G401.6 (cell line): ENCODE measurements at regions not wholly inside any gene's neighbourhood (a gene's known extent, or its start where the extent isn't known, plus 50 kb on each side); places are given as distances from the start of the nearest gene placed in this dataset.

Experiments used
- FAIRE-seq: peaks from 2 replicates; lab custom pipeline; 2012; peaks lifted over from hg19 to GRCh38; lab: Jason Lieb, UNC

- no peak for FAIRE-seq
Measured at GRCh38 chr18:41351430-41351829, 603.6 kb upstream of the PIK3C3 start.

- FAIRE-seq: no peak
Measured at GRCh38 chr18:41347057-41347456, 608.0 kb upstream of the PIK3C3 start.

- no peak for FAIRE-seq
Measured at GRCh38 chr18:41343808-41344207, 611.2 kb upstream of the PIK3C3 start.

GRCh38 chr18:41338341-41338740 lies 616.7 kb upstream of the PIK3C3 start:
- FAIRE-seq: no peak

- FAIRE-seq: peak; percentile 76
Measured at GRCh38 chr18:41331661-41332060, 623.4 kb upstream of the PIK3C3 start.

- FAIRE-seq: no peak
Measured at GRCh38 chr18:41326311-41326710, 628.7 kb upstream of the PIK3C3 start.

- FAIRE-seq: no peak
Measured at GRCh38 chr18:41324934-41325333, 630.1 kb upstream of the PIK3C3 start.

GRCh38 chr18:41324020-41324791 lies 630.8 kb upstream of the PIK3C3 start:
- no peak for FAIRE-seq

GRCh38 chr18:41323044-41323443 lies 632.0 kb upstream of the PIK3C3 start:
- no peak for FAIRE-seq

- no peak for FAIRE-seq
Measured at GRCh38 chr18:41320100-41320499, 634.9 kb upstream of the PIK3C3 start.

- FAIRE-seq: no peak
Measured at GRCh38 chr18:41315134-41315533, 639.9 kb upstream of the PIK3C3 start.

GRCh38 chr18:41311571-41312547 lies 643.2 kb upstream of the PIK3C3 start:
- no peak for FAIRE-seq

GRCh38 chr18:41297740-41298139 lies 657.3 kb upstream of the PIK3C3 start:
- FAIRE-seq: no peak

- FAIRE-seq: no peak
Measured at GRCh38 chr18:41269294-41269693, 685.7 kb upstream of the PIK3C3 start.

GRCh38 chr18:41268271-41268670 lies 686.8 kb upstream of the PIK3C3 start:
- no peak for FAIRE-seq

GRCh38 chr18:41266616-41267015 lies 688.4 kb upstream of the PIK3C3 start:
- FAIRE-seq: no peak

- FAIRE-seq: no peak
Measured at GRCh38 chr18:41266204-41266603, 688.8 kb upstream of the PIK3C3 start.

- FAIRE-seq: no peak
Measured at GRCh38 chr18:41265047-41265446, 690.0 kb upstream of the PIK3C3 start.

GRCh38 chr18:41263956-41264355 lies 691.1 kb upstream of the PIK3C3 start:
- FAIRE-seq: no peak

GRCh38 chr18:41262688-41263087 lies 692.3 kb upstream of the PIK3C3 start:
- no peak for FAIRE-seq

- no peak for FAIRE-seq
Measured at GRCh38 chr18:41244591-41245037, 710.4 kb upstream of the PIK3C3 start.

- FAIRE-seq: no peak
Measured at GRCh38 chr18:41237317-41237716, 717.7 kb upstream of the PIK3C3 start.

GRCh38 chr18:41231681-41232080 lies 723.4 kb upstream of the PIK3C3 start:
- FAIRE-seq: no peak
